ENCODE measurements at regions not wholly inside any gene's neighbourhood (a gene's known extent, or its start where the extent isn't known, plus 50 kb on each side); places are given as distances from the start of the nearest gene placed in this dataset.

GRCh38 chr2:204407204-204408014, 137.9 kb upstream of the PARD3B start:
- no peak for TF ChIP-seq CTCF (IDR thresholded peaks at IDR 0.05)
- TF ChIP-seq POLR2A (IDR thresholded peaks at IDR 0.05) = no peak
